Progenitor cell of endocrine pancreas (in vitro differentiated cells): ENCODE measurements at regions not wholly inside any gene's neighbourhood (a gene's known extent, or its start where the extent isn't known, plus 50 kb on each side); places are given as distances from the start of the nearest gene placed in this dataset.

Source experiments
- DNase-seq: peaks from one replicate; pipeline ENCODE4 v3.0.0; 2021; ENCODE audit warnings: low spot score; ENCODE audit not compliant: unreplicated experiment
- H3K27ac Mint-ChIP-seq: 2 replicates; pipeline ENCODE4 v1.8.0; 2021; ENCODE audit warnings: mild to moderate bottlenecking, moderate library complexity, mixed read lengths
- H3K27me3 Mint-ChIP-seq: 2 replicates; pipeline ENCODE4 v1.8.0; 2021; ENCODE audit warnings: mixed read lengths
- H3K36me3 Mint-ChIP-seq: 2 replicates; pipeline ENCODE4 v1.8.0; 2022; ENCODE audit warnings: mixed read lengths; ENCODE audit not compliant: insufficient read depth
- H3K4me1 Mint-ChIP-seq: 2 replicates; pipeline ENCODE4 v1.8.0; 2021; ENCODE audit warnings: low read depth, mixed read lengths
- H3K4me3 Mint-ChIP-seq: 2 replicates; pipeline ENCODE4 v1.8.0; 2021; ENCODE audit warnings: low read depth, mild to moderate bottlenecking, moderate library complexity, mixed read lengths
- H3K9me3 Mint-ChIP-seq: 2 replicates; pipeline ENCODE4 v1.8.0; 2021; ENCODE audit warnings: low read depth, mixed read lengths
- TF ChIP-seq, protein P1 (sequence below): fragments of 200-600 bp; sonication (generic); IDR thresholded peaks from one replicate; pipeline ENCODE4 v1.5.0; 2021; ENCODE audit warnings: antibody characterized with exemption, mild to moderate bottlenecking; ENCODE audit not compliant: unreplicated experiment

DNA sequence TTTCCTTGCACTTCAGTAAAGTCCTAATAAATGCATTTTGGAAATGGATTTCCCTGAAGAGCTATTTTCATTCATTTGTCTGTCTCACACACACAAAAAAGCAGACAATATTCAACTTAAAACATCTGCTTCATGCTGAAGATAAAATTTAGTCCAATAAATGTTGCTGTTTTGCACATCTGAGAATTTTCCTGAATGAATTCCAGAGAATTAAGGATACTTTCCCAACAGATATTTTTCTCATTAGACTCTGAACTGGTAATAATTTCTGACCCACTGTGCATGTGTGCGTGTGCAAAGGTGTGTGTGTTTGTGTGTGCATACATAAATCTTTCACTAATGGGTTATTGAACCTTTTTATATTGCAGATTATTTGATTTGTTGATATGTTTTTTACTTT lies 390.2 kb upstream of the TMEFF2 start:
- TF ChIP-seq, protein P1, sequence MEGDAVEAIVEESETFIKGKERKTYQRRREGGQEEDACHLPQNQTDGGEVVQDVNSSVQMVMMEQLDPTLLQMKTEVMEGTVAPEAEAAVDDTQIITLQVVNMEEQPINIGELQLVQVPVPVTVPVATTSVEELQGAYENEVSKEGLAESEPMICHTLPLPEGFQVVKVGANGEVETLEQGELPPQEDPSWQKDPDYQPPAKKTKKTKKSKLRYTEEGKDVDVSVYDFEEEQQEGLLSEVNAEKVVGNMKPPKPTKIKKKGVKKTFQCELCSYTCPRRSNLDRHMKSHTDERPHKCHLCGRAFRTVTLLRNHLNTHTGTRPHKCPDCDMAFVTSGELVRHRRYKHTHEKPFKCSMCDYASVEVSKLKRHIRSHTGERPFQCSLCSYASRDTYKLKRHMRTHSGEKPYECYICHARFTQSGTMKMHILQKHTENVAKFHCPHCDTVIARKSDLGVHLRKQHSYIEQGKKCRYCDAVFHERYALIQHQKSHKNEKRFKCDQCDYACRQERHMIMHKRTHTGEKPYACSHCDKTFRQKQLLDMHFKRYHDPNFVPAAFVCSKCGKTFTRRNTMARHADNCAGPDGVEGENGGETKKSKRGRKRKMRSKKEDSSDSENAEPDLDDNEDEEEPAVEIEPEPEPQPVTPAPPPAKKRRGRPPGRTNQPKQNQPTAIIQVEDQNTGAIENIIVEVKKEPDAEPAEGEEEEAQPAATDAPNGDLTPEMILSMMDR: no peak
- H3K9me3 Mint-ChIP-seq: peaks cover 4% of the 10 kb centered on the region

DNA sequence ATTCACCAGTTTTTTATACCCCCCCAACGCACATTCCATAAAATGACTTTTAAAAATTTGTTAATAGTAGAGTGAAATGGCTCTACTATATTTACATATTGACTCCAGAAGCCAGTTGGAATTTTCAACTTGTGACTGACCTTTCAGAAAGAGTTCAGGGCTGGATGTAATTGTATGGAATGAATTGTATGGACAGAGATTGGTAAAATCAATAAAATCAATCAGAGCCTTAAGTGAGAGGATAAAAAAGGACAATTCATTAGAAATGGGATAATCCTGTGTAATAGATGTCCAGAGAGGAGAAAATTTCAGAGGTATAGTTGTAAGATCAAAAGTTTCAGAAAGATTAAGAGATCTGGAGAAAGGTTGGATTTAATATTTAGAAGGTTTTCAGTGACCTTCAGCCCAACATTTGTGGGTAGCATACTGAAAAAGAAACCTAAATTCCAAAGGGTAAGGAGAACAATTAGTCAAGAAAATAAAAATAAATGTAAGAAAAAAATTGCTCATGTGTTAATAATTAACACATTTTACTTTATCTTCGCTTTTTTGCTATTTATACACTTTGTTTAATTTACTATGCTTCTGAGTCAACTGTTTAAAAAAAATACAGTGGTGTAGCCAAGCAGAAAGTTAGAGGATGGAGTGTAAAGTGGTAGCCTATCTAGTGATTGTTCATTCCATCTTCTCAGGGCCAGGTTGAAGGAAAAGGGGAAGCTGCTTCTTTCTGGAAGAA lies 385.4 kb upstream of the TMEFF2 start:
- Mint-ChIP-seq H3K27ac (no peak overlapping the region), H3K4me1 (peaks cover 19% of the 10 kb centered on the region), H3K27me3 (no peaks in the 10 kb centered on the region), H3K9me3 (no peaks in the 10 kb centered on the region), H3K4me3 (no peak overlapping the region), H3K36me3 (no peaks in the 10 kb centered on the region)
- no peak for DNase-seq
- TF ChIP-seq, protein P1: no peak

More for the DNA sequence above, 390.2 kb upstream of the TMEFF2 start:
- Mint-ChIP-seq H3K27ac (no peak overlapping the region), H3K36me3 (no peaks in the 10 kb centered on the region), H3K4me3 (no peak overlapping the region), H3K4me1 (peaks cover 6% of the 10 kb centered on the region), H3K27me3 (no peaks in the 10 kb centered on the region)
- no peak for DNase-seq

DNA sequence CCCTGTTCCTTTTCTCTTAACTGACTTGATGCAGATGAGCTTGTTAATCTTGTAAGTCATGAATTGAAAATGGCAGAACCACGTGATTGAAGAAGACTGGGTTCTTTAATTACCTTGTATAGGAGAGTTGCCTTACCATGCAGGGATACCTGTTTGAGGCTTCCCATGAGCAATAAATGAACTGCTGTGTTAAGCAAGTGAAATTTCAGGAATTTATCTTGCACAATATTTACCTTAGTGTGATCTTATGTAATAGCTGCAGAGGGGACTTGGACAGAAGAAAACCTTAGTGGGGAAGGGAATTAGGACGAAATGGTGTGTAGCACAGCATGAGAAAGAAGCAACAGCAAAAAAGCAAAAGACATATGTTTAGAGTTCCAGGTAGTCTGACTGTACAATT lies 384.0 kb upstream of the TMEFF2 start:
- TF ChIP-seq, protein P1: no peak

DNA sequence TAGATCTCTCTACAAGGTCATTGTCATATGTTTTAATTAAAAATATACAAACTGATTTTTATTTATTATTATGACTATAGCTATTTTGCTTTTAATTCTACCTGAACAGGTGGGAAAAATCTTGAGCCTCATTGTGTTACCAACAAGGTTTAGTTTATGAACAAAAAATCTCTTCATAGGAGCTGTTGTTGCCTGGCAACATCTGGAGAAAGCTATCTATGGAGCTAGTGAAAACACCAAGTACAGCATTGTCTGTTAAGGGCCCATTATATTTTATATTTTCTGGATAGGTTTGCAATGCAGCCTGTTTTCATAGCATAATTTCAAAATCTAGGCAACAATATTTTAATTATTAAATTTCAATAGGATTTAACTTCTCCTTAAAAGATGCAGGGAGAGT lies 383.0 kb upstream of the TMEFF2 start:
- no peak for DNase-seq
- no peaks in the 10 kb centered on the region for H3K36me3 Mint-ChIP-seq
- H3K4me1 Mint-ChIP-seq: peaks cover 18% of the 10 kb centered on the region
- TF ChIP-seq, protein P1: no peak
- no peak overlapping the region for H3K4me3 Mint-ChIP-seq
- H3K9me3 Mint-ChIP-seq: no peaks in the 10 kb centered on the region
- H3K27ac Mint-ChIP-seq: no peak overlapping the region
- H3K27me3 Mint-ChIP-seq: no peaks in the 10 kb centered on the region

More for the DNA sequence above, 384.0 kb upstream of the TMEFF2 start:
- Mint-ChIP-seq H3K4me1 (peaks cover 18% of the 10 kb centered on the region), H3K9me3 (no peaks in the 10 kb centered on the region), H3K27me3 (no peaks in the 10 kb centered on the region), H3K27ac (no peak overlapping the region), H3K4me3 (no peak overlapping the region), H3K36me3 (no peaks in the 10 kb centered on the region)
- no peak for DNase-seq

DNA sequence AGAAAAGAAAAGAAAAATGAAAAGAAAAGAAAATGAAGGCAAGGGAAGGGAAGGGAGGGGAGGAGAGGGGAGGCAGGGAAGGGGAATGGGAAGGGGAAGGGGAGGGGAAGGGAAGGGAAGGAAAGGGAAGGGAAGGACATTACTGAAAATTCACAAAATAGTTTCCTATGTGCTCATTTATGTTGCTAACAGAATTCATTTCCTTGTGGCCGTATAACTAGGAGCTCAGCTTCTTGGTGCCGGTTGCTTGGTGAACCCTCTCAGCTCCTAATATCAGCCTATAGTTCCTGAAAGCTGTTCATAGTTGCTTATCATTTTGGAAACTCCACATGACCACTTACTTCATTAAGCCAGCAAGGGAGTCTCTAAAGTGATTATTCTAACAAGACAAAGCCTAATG lies 379.8 kb upstream of the TMEFF2 start:
- no peak overlapping the region for H3K27ac Mint-ChIP-seq
- no peak overlapping the region for H3K4me3 Mint-ChIP-seq
- no peak for DNase-seq
- H3K36me3 Mint-ChIP-seq: no peaks in the 10 kb centered on the region
- H3K9me3 Mint-ChIP-seq: no peaks in the 10 kb centered on the region
- TF ChIP-seq, protein P1: no peak
- H3K4me1 Mint-ChIP-seq: peaks cover 14% of the 10 kb centered on the region
- no peaks in the 10 kb centered on the region for H3K27me3 Mint-ChIP-seq
